Mucosa of rectum (tissue), 2 donors: ENCODE measurements at regions not wholly inside any gene's neighbourhood (a gene's known extent, or its start where the extent isn't known, plus 50 kb on each side); places are given as distances from the start of the nearest gene placed in this dataset.

Experiments used
- H3K27ac ChIP-seq, 2 donors: one replicate each; pipeline ENCODE4 v1.7.0; 2013; ENCODE audit warnings: inconsistent platforms in 2 of 2, low read depth in 2 of 2, low read length in 2 of 2
- H3K27me3 ChIP-seq, 2 donors: one replicate each; pipeline ENCODE4 v1.7.0; 2013; ENCODE audit warnings: low read length in 2 of 2; ENCODE audit not compliant: control insufficient read depth in 2 of 2, insufficient read depth in 2 of 2
- H3K36me3 ChIP-seq, 2 donors: one replicate each; pipeline ENCODE4 v1.7.0; 2013; ENCODE audit warnings: low read length in 2 of 2; ENCODE audit not compliant: control insufficient read depth in 2 of 2, insufficient read depth in 2 of 2
- H3K4me1 ChIP-seq, 2 donors: one replicate each; pipeline ENCODE4 v1.7.0; 2013; ENCODE audit warnings: low read length in 2 of 2, mild to moderate bottlenecking in 1 of 2; ENCODE audit not compliant: control insufficient read depth in 2 of 2, insufficient read depth in 2 of 2
- H3K4me3 ChIP-seq, 2 donors: one replicate each; pipeline ENCODE4 v1.7.0; 2013; ENCODE audit warnings: low read length in 2 of 2
- H3K9ac ChIP-seq, 2 donors: one replicate each; pipeline ENCODE4 v1.7.0; 2013; ENCODE audit warnings: low read length in 2 of 2, low read depth in 1 of 2, mild to moderate bottlenecking in 1 of 2
- H3K9me3 ChIP-seq, 2 donors: one replicate each; pipeline ENCODE4 v1.7.0; 2013; ENCODE audit warnings: low read length in 2 of 2; ENCODE audit not compliant: control insufficient read depth in 2 of 2
- donor health status: healthy.
- donor health status: Normal muscosa, but diverticular disease.

GRCh38 chrX:39729981-39730661 lies 367.6 kb downstream of the BCOR start:
- H3K4me1 ChIP-seq = peaks cover 4 to 8% of the 10 kb centered on the region in 2 donors
- H3K9me3 ChIP-seq = peaks cover 0 to 2% of the 10 kb centered on the region in 2 donors
- no peak overlapping the region for H3K9ac ChIP-seq
- H3K27me3 ChIP-seq = peaks cover 4 to 9% of the 10 kb centered on the region in 2 donors
- H3K27ac ChIP-seq = no peak overlapping the region
- H3K36me3 ChIP-seq = no peaks in the 10 kb centered on the region
- no peak overlapping the region for H3K4me3 ChIP-seq

- H3K27me3 ChIP-seq = peaks cover 4 to 9% of the 10 kb centered on the region in 2 donors
- H3K4me1 ChIP-seq = peaks cover 3 to 9% of the 10 kb centered on the region in 2 donors
- H3K27ac ChIP-seq = no peak overlapping the region
- H3K9ac ChIP-seq = peak overlapping the region in 1 of 2 donors; percentile 30
- H3K36me3 ChIP-seq = no peaks in the 10 kb centered on the region
- H3K9me3 ChIP-seq = peaks cover 0 to 2% of the 10 kb centered on the region in 2 donors
- no peak overlapping the region for H3K4me3 ChIP-seq
Observed at GRCh38 chrX:39730662-39731329, 367.0 kb downstream of the BCOR start.

GRCh38 chrX:39731330-39731667 lies 366.5 kb downstream of the BCOR start:
- Histone ChIP-seq H3K4me1 (peaks cover 3 to 10% of the 10 kb centered on the region in 2 donors), H3K36me3 (no peaks in the 10 kb centered on the region), H3K4me3 (no peak overlapping the region), H3K27ac (no peak overlapping the region), H3K9me3 (peaks cover 0 to 2% of the 10 kb centered on the region in 2 donors), H3K27me3 (peaks cover 4 to 9% of the 10 kb centered on the region in 2 donors), H3K9ac (peak overlapping the region in 1 of 2 donors; percentile 30)

- H3K27ac ChIP-seq = no peak overlapping the region
- H3K36me3 ChIP-seq = no peaks in the 10 kb centered on the region
- H3K27me3 ChIP-seq = peaks cover 4 to 9% of the 10 kb centered on the region in 2 donors
- no peak overlapping the region for H3K4me3 ChIP-seq
- H3K4me1 ChIP-seq = peaks cover 3 to 10% of the 10 kb centered on the region in 2 donors
- H3K9ac ChIP-seq = no peak overlapping the region
- peaks cover 0 to 2% of the 10 kb centered on the region in 2 donors for H3K9me3 ChIP-seq
Observed at GRCh38 chrX:39731735-39732134, 366.0 kb downstream of the BCOR start.

GRCh38 chrX:39733745-39734144 lies 364.0 kb downstream of the BCOR start:
- H3K4me1 ChIP-seq = peaks cover 3 to 10% of the 10 kb centered on the region in 2 donors
- no peak overlapping the region for H3K4me3 ChIP-seq
- peaks cover 0 to 2% of the 10 kb centered on the region in 2 donors for H3K9me3 ChIP-seq
- H3K27ac ChIP-seq = no peak overlapping the region
- no peak overlapping the region for H3K9ac ChIP-seq
- peaks cover 4 to 9% of the 10 kb centered on the region in 2 donors for H3K27me3 ChIP-seq
- H3K36me3 ChIP-seq = no peaks in the 10 kb centered on the region

GRCh38 chrX:39734174-39734776 lies 363.5 kb downstream of the BCOR start:
- H3K27me3 ChIP-seq = peaks cover 4 to 9% of the 10 kb centered on the region in 2 donors
- H3K9ac ChIP-seq = no peak overlapping the region
- no peaks in the 10 kb centered on the region for H3K9me3 ChIP-seq
- H3K36me3 ChIP-seq = no peaks in the 10 kb centered on the region
- no peak overlapping the region for H3K27ac ChIP-seq
- H3K4me1 ChIP-seq = peaks cover 3 to 10% of the 10 kb centered on the region in 2 donors
- H3K4me3 ChIP-seq = no peak overlapping the region

GRCh38 chrX:39736216-39737211 lies 361.2 kb downstream of the BCOR start:
- no peak overlapping the region for H3K27ac ChIP-seq
- peaks cover 0 to 2% of the 10 kb centered on the region in 2 donors for H3K27me3 ChIP-seq
- H3K36me3 ChIP-seq = no peaks in the 10 kb centered on the region
- H3K9ac ChIP-seq = no peak overlapping the region
- no peaks in the 10 kb centered on the region for H3K9me3 ChIP-seq
- peaks cover 0 to 2% of the 10 kb centered on the region in 2 donors for H3K4me1 ChIP-seq
- no peak overlapping the region for H3K4me3 ChIP-seq

GRCh38 chrX:39739585-39739984 lies 358.2 kb downstream of the BCOR start:
- peaks cover 0 to 2% of the 10 kb centered on the region in 2 donors for H3K4me1 ChIP-seq
- no peak overlapping the region for H3K27ac ChIP-seq
- H3K4me3 ChIP-seq = no peak overlapping the region
- no peaks in the 10 kb centered on the region for H3K36me3 ChIP-seq
- no peak overlapping the region for H3K9ac ChIP-seq
- no peaks in the 10 kb centered on the region for H3K9me3 ChIP-seq
- peaks cover 0 to 2% of the 10 kb centered on the region in 2 donors for H3K27me3 ChIP-seq

GRCh38 chrX:39740078-39740477 lies 357.7 kb downstream of the BCOR start:
- H3K4me1 ChIP-seq = peaks cover 0 to 2% of the 10 kb centered on the region in 2 donors

More at GRCh38 chrX:39740078-39740477, 357.7 kb downstream of the BCOR start:
- peaks cover 0 to 2% of the 10 kb centered on the region in 2 donors for H3K27me3 ChIP-seq
- H3K9me3 ChIP-seq = no peaks in the 10 kb centered on the region
- no peak overlapping the region for H3K4me3 ChIP-seq
- no peak overlapping the region for H3K9ac ChIP-seq
- no peaks in the 10 kb centered on the region for H3K36me3 ChIP-seq
- H3K27ac ChIP-seq = no peak overlapping the region
